ENCODE measurements at regions not wholly inside any gene's neighbourhood (a gene's known extent, or its start where the extent isn't known, plus 50 kb on each side); places are given as distances from the start of the nearest gene placed in this dataset.

DNA sequence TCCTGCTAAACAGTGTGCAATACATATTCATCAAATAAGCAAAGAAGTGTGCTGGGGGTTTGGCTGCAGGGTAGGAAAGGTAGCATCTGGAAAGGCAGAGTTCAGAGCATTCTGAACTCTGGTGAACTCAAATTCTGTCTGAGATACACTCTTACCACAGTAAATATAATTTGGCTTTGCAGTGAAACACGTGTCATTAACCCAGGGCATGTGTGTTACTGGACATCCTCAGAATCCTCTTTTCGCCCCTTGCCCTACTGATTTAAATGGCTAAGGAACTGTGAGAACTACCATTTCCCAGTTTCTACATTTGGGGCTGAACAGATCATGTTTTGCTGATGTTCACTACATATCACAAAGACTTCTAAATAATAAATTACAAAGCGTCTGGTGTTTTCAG lies 562.8 kb upstream of the SGCG start:
- TF ChIP-seq, protein P1, sequence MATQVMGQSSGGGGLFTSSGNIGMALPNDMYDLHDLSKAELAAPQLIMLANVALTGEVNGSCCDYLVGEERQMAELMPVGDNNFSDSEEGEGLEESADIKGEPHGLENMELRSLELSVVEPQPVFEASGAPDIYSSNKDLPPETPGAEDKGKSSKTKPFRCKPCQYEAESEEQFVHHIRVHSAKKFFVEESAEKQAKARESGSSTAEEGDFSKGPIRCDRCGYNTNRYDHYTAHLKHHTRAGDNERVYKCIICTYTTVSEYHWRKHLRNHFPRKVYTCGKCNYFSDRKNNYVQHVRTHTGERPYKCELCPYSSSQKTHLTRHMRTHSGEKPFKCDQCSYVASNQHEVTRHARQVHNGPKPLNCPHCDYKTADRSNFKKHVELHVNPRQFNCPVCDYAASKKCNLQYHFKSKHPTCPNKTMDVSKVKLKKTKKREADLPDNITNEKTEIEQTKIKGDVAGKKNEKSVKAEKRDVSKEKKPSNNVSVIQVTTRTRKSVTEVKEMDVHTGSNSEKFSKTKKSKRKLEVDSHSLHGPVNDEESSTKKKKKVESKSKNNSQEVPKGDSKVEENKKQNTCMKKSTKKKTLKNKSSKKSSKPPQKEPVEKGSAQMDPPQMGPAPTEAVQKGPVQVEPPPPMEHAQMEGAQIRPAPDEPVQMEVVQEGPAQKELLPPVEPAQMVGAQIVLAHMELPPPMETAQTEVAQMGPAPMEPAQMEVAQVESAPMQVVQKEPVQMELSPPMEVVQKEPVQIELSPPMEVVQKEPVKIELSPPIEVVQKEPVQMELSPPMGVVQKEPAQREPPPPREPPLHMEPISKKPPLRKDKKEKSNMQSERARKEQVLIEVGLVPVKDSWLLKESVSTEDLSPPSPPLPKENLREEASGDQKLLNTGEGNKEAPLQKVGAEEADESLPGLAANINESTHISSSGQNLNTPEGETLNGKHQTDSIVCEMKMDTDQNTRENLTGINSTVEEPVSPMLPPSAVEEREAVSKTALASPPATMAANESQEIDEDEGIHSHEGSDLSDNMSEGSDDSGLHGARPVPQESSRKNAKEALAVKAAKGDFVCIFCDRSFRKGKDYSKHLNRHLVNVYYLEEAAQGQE (IDR thresholded peaks at IDR 0.05; ENCODE audit: insufficient read depth in 1 of 2, low read depth in 2 of 2, low read length in 1 of 2), result no peak
- TF ChIP-seq, protein P2, sequence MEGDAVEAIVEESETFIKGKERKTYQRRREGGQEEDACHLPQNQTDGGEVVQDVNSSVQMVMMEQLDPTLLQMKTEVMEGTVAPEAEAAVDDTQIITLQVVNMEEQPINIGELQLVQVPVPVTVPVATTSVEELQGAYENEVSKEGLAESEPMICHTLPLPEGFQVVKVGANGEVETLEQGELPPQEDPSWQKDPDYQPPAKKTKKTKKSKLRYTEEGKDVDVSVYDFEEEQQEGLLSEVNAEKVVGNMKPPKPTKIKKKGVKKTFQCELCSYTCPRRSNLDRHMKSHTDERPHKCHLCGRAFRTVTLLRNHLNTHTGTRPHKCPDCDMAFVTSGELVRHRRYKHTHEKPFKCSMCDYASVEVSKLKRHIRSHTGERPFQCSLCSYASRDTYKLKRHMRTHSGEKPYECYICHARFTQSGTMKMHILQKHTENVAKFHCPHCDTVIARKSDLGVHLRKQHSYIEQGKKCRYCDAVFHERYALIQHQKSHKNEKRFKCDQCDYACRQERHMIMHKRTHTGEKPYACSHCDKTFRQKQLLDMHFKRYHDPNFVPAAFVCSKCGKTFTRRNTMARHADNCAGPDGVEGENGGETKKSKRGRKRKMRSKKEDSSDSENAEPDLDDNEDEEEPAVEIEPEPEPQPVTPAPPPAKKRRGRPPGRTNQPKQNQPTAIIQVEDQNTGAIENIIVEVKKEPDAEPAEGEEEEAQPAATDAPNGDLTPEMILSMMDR (IDR thresholded peaks at IDR 0.05), result no peak
